GM12878 (cell line): ENCODE measurements at regions not wholly inside any gene's neighbourhood (a gene's known extent, or its start where the extent isn't known, plus 50 kb on each side); places are given as distances from the start of the nearest gene placed in this dataset.

Experiments
- EP300 ChIP-seq, 2 experiments: fragments of 150-350 bp in 1 of 2; IDR thresholded peaks; 2 replicates each; pipeline ENCODE4 v1.6.1; 2011 to 2012; ENCODE audit warnings: low read depth in 2 of 2, low read length in 2 of 2, borderline replicate concordance in 1 of 2, improper control_type of control experiment in 1 of 2, inconsistent platforms in 1 of 2; ENCODE audit not compliant: control insufficient read depth in 1 of 2
- ETV6 ChIP-seq, 2 experiments: fragments of 450-650 bp in 1 of 2; IDR thresholded peaks in 1 of 2; conservative IDR thresholded peaks in 1 of 2; 2 replicates each; pipeline ENCODE4 v1.6.1; 2014; ENCODE audit warnings: antibody characterized with exemption in 1 of 2, borderline replicate concordance in 1 of 2, low read depth in 1 of 2, mild to moderate bottlenecking in 1 of 2, moderate library complexity in 1 of 2
- FOXK2 ChIP-seq: fragments of 450-650 bp; IDR thresholded peaks from 2 replicates; pipeline ENCODE4 v1.6.1; 2017; ENCODE audit warnings: mild to moderate bottlenecking, moderate library complexity
- JUNB ChIP-seq: IDR thresholded peaks from 2 replicates; pipeline ENCODE4 v1.6.1; 2016; ENCODE audit warnings: antibody characterized with exemption, mild to moderate bottlenecking
- MAX ChIP-seq: IDR thresholded peaks from 2 replicates; pipeline ENCODE4 v1.6.1; 2012; ENCODE audit warnings: low read depth, low read length, improper control_type of control experiment
- NFYB ChIP-seq: IDR thresholded peaks from 2 replicates; pipeline ENCODE4 v1.6.1; 2011; ENCODE audit warnings: low read depth, mild to moderate bottlenecking, low read length, improper control_type of control experiment, moderate library complexity; ENCODE audit not compliant: insufficient read depth
- RCOR1 ChIP-seq: conservative IDR thresholded peaks from 2 replicates; pipeline ENCODE4 v1.6.1; 2012; ENCODE audit warnings: low read depth, low read length, improper control_type of control experiment
- SMAD1 ChIP-seq: fragments of 450-650 bp; IDR thresholded peaks from 2 replicates; pipeline ENCODE4 v1.6.1; 2018; ENCODE audit warnings: mild to moderate bottlenecking, low read depth; ENCODE audit not compliant: partially characterized antibody
- SMC3 ChIP-seq: IDR thresholded peaks from 2 replicates; pipeline ENCODE4 v1.6.1; 2011; ENCODE audit warnings: low read length, improper control_type of control experiment, borderline replicate concordance
- USF1 ChIP-seq: IDR thresholded peaks from 2 replicates; pipeline ENCODE4 v1.6.1; 2011; ENCODE audit warnings: borderline replicate concordance, low read depth, mild to moderate bottlenecking, moderate library complexity, mixed read lengths, low read length; ENCODE audit not compliant: insufficient read depth; ENCODE audit errors: extremely low read length
- TF ChIP-seq, protein P1 (sequence below), 3 experiments: IDR thresholded peaks in 2 of 3; conservative IDR thresholded peaks in 1 of 3; 2 replicates each; pipeline ENCODE4 v1.5.1; 2011; ENCODE audit warnings: low read depth in 3 of 3, low read length in 3 of 3, mild to moderate bottlenecking in 3 of 3, control low read depth in 2 of 3, moderate library complexity in 2 of 3, inconsistent platforms in 1 of 3, mixed read lengths in 1 of 3; ENCODE audit not compliant: control insufficient read depth in 2 of 3, insufficient read depth in 1 of 3; ENCODE audit errors: extremely low read depth in 1 of 3
- TF ChIP-seq, protein P2 (sequence below): IDR thresholded peaks from 2 replicates; pipeline ENCODE4 v1.6.1; 2012; ENCODE audit warnings: low read depth, low read length, improper control_type of control experiment
- TF ChIP-seq, protein P3 (sequence below): IDR thresholded peaks from 2 replicates; pipeline ENCODE4 v1.6.1; 2011; ENCODE audit warnings: mild to moderate bottlenecking, low read depth, low read length, moderate library complexity; ENCODE audit not compliant: insufficient replicate concordance
- TF ChIP-seq, protein P4 (sequence below): fragments of 450-650 bp; IDR thresholded peaks from 2 replicates; pipeline ENCODE4 v1.6.1; 2017; ENCODE audit warnings: antibody characterized with exemption, mild to moderate bottlenecking, moderate library complexity

DNA sequence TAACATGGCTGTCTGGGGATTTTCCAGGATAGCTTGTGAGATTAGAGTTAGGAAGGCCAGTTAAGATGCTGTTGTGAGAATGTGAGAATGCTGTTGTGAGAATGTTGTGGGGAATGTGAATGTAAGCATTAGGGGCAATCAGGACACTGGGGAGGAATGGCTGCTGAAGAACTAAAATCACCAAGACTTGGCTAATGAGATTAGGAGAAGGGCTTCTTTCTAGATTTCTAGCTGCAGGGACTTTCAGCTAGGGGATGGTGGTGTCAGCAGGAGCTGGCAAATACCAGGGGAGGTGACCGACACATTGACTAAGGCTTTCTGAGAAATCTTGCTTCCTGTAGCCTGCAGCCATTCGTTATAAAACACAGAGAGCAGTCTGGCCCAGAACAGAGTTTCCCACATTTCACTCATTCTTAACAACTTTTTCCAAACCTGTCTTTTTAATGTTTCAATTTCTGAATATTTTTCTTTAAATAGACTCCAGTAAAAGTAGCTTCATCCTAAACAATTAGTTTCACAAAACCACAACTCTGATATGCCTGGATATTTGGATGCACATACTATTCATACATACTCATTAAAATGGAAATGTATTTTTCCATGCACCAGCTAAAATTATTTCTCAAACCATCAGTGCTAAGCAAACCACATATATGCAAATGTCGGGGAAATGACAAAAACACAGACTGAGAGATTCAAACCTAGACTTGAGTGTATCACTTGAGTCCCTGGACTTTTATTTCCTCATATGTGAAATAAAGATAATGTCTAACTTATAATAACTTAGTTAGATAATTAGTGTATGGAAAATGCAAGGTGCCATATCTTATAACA is 89.3 kb upstream of the TNC start:
- TF ChIP-seq SMC3 (peak; percentile 16; the same call in 1 of the 2 replicates), EP300 (IDR thresholded peaks at IDR 0.05; ENCODE audit: borderline replicate concordance in 1 of 2, control insufficient read depth in 1 of 2, low read depth in 2 of 2, low read length in 2 of 2) (peak in 1 of 2 experiments; percentile 7; a peak in 1 of 4 replicates), JUNB (peak; percentile 38; the same call in 1 of the 2 replicates), SMAD1 (peak; percentile 57), NFYB (no peak), ETV6 (conservative IDR thresholded peaks at IDR 0.05 in 1 of 2, IDR thresholded peaks at IDR 0.05 in 1 of 2; ENCODE audit: borderline replicate concordance in 1 of 2, low read depth in 1 of 2) (0 out of 4 replicates have a peak, but pooled peaks of 1 of the 2 experiments have one; percentile 6), MAX (no peak), FOXK2 (no peak), RCOR1 (no peak), USF1 (no peak)
- TF ChIP-seq, protein P1, sequence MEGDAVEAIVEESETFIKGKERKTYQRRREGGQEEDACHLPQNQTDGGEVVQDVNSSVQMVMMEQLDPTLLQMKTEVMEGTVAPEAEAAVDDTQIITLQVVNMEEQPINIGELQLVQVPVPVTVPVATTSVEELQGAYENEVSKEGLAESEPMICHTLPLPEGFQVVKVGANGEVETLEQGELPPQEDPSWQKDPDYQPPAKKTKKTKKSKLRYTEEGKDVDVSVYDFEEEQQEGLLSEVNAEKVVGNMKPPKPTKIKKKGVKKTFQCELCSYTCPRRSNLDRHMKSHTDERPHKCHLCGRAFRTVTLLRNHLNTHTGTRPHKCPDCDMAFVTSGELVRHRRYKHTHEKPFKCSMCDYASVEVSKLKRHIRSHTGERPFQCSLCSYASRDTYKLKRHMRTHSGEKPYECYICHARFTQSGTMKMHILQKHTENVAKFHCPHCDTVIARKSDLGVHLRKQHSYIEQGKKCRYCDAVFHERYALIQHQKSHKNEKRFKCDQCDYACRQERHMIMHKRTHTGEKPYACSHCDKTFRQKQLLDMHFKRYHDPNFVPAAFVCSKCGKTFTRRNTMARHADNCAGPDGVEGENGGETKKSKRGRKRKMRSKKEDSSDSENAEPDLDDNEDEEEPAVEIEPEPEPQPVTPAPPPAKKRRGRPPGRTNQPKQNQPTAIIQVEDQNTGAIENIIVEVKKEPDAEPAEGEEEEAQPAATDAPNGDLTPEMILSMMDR (IDR thresholded peaks at IDR 0.05 in 2 of 3, conservative IDR thresholded peaks at IDR 0.05 in 1 of 3; ENCODE audit: control insufficient read depth in 2 of 3, extremely low read depth in 1 of 3, insufficient read depth in 1 of 3, low read depth in 3 of 3, low read length in 3 of 3): no peak
- TF ChIP-seq, protein P2, sequence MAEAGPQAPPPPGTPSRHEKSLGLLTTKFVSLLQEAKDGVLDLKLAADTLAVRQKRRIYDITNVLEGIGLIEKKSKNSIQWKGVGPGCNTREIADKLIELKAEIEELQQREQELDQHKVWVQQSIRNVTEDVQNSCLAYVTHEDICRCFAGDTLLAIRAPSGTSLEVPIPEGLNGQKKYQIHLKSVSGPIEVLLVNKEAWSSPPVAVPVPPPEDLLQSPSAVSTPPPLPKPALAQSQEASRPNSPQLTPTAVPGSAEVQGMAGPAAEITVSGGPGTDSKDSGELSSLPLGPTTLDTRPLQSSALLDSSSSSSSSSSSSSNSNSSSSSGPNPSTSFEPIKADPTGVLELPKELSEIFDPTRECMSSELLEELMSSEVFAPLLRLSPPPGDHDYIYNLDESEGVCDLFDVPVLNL: no peak
- TF ChIP-seq, protein P3, sequence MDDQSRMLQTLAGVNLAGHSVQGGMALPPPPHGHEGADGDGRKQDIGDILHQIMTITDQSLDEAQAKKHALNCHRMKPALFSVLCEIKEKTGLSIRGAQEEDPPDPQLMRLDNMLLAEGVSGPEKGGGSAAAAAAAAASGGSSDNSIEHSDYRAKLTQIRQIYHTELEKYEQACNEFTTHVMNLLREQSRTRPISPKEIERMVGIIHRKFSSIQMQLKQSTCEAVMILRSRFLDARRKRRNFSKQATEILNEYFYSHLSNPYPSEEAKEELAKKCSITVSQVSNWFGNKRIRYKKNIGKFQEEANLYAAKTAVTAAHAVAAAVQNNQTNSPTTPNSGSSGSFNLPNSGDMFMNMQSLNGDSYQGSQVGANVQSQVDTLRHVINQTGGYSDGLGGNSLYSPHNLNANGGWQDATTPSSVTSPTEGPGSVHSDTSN: no peak
- TF ChIP-seq, protein P4, sequence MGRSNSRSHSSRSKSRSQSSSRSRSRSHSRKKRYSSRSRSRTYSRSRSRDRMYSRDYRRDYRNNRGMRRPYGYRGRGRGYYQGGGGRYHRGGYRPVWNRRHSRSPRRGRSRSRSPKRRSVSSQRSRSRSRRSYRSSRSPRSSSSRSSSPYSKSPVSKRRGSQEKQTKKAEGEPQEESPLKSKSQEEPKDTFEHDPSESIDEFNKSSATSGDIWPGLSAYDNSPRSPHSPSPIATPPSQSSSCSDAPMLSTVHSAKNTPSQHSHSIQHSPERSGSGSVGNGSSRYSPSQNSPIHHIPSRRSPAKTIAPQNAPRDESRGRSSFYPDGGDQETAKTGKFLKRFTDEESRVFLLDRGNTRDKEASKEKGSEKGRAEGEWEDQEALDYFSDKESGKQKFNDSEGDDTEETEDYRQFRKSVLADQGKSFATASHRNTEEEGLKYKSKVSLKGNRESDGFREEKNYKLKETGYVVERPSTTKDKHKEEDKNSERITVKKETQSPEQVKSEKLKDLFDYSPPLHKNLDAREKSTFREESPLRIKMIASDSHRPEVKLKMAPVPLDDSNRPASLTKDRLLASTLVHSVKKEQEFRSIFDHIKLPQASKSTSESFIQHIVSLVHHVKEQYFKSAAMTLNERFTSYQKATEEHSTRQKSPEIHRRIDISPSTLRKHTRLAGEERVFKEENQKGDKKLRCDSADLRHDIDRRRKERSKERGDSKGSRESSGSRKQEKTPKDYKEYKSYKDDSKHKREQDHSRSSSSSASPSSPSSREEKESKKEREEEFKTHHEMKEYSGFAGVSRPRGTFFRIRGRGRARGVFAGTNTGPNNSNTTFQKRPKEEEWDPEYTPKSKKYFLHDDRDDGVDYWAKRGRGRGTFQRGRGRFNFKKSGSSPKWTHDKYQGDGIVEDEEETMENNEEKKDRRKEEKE: no peak
